Progenitor cell of endocrine pancreas (in vitro differentiated cells): ENCODE measurements at regions not wholly inside any gene's neighbourhood (a gene's known extent, or its start where the extent isn't known, plus 50 kb on each side); places are given as distances from the start of the nearest gene placed in this dataset.

Experiments
- DNase-seq: peaks from one replicate; pipeline ENCODE4 v3.0.0; 2021; ENCODE audit warnings: low spot score; ENCODE audit not compliant: unreplicated experiment
- H3K27ac Mint-ChIP-seq: 2 replicates; pipeline ENCODE4 v1.8.0; 2021; ENCODE audit warnings: mild to moderate bottlenecking, moderate library complexity, mixed read lengths
- H3K27me3 Mint-ChIP-seq: 2 replicates; pipeline ENCODE4 v1.8.0; 2021; ENCODE audit warnings: mixed read lengths
- H3K36me3 Mint-ChIP-seq: 2 replicates; pipeline ENCODE4 v1.8.0; 2022; ENCODE audit warnings: mixed read lengths; ENCODE audit not compliant: insufficient read depth
- H3K4me1 Mint-ChIP-seq: 2 replicates; pipeline ENCODE4 v1.8.0; 2021; ENCODE audit warnings: low read depth, mixed read lengths
- H3K4me3 Mint-ChIP-seq: 2 replicates; pipeline ENCODE4 v1.8.0; 2021; ENCODE audit warnings: low read depth, mild to moderate bottlenecking, moderate library complexity, mixed read lengths
- H3K9me3 Mint-ChIP-seq: 2 replicates; pipeline ENCODE4 v1.8.0; 2021; ENCODE audit warnings: low read depth, mixed read lengths
- TF ChIP-seq, protein P1 (sequence below): fragments of 200-600 bp; sonication (generic); IDR thresholded peaks from one replicate; pipeline ENCODE4 v1.5.0; 2021; ENCODE audit warnings: antibody characterized with exemption, mild to moderate bottlenecking; ENCODE audit not compliant: unreplicated experiment

DNA sequence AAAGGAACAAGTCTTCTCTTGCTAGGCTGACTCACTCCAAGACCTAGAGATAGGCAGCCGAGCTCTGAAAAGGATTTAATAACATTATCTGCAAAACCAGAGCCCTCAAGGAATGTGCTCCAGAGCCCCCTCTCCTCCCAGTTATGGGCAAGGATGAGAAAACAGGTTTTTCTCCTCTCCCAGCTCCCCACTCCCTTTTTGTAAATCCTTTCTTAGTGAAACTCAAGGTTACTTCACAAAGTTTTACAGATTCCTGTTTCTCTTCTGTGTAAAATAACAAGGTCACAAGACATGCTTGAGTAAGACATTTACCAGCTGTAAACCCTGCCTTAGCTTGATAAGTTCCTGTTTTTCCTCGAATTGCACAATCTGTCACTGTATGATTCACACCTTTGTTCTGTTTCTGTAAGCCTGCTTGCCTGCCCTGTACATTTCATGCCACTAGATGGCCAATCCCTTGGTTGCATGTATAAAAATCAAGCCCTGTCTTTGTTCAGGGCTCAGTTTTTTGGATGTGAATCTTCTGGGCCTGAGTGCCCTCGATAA is 489.4 kb downstream of the KCNA4 start:
- Mint-ChIP-seq H3K9me3 (peaks cover 13% of the 10 kb centered on the region), H3K4me3 (no peak overlapping the region), H3K27ac (no peak overlapping the region), H3K36me3 (no peaks in the 10 kb centered on the region), H3K4me1 (no peaks in the 10 kb centered on the region), H3K27me3 (no peaks in the 10 kb centered on the region)
- TF ChIP-seq, protein P1, sequence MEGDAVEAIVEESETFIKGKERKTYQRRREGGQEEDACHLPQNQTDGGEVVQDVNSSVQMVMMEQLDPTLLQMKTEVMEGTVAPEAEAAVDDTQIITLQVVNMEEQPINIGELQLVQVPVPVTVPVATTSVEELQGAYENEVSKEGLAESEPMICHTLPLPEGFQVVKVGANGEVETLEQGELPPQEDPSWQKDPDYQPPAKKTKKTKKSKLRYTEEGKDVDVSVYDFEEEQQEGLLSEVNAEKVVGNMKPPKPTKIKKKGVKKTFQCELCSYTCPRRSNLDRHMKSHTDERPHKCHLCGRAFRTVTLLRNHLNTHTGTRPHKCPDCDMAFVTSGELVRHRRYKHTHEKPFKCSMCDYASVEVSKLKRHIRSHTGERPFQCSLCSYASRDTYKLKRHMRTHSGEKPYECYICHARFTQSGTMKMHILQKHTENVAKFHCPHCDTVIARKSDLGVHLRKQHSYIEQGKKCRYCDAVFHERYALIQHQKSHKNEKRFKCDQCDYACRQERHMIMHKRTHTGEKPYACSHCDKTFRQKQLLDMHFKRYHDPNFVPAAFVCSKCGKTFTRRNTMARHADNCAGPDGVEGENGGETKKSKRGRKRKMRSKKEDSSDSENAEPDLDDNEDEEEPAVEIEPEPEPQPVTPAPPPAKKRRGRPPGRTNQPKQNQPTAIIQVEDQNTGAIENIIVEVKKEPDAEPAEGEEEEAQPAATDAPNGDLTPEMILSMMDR, result peak; percentile 41
- DNase-seq, result no peak

GRCh38 chr11:29518389-29519174 is 498.2 kb downstream of the KCNA4 start:
- Mint-ChIP-seq H3K9me3 (peaks cover 24% of the 10 kb centered on the region), H3K36me3 (peaks cover 2% of the 10 kb centered on the region), H3K27ac (no peak overlapping the region), H3K4me1 (no peaks in the 10 kb centered on the region), H3K27me3 (no peaks in the 10 kb centered on the region), H3K4me3 (no peak overlapping the region)
- DNase-seq, result no peak
- TF ChIP-seq, protein P1, result no peak

DNA sequence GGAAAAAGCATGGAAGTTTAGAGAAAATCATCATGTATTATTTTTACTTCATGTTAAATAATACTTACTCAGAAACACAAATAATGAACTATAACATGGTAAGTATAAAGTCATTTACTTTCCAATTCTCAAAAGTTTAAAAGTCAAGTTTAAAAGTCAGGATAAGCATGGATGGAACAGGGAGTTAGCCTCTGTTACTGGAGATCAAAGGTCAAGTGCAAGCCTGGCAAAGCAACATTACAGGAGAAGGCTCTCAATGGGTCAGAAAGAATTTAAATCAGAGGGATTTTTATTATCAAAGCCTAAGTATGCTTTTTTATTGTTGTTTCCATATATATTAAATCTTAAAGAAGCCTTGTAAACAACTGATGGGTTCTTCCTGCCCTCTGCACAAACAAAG is 505.4 kb downstream of the KCNA4 start:
- Mint-ChIP-seq H3K27me3 (no peaks in the 10 kb centered on the region), H3K4me3 (no peak overlapping the region), H3K4me1 (no peaks in the 10 kb centered on the region), H3K36me3 (no peaks in the 10 kb centered on the region), H3K27ac (no peak overlapping the region), H3K9me3 (no peaks in the 10 kb centered on the region)
- TF ChIP-seq, protein P1, result no peak
- DNase-seq, result no peak

DNA sequence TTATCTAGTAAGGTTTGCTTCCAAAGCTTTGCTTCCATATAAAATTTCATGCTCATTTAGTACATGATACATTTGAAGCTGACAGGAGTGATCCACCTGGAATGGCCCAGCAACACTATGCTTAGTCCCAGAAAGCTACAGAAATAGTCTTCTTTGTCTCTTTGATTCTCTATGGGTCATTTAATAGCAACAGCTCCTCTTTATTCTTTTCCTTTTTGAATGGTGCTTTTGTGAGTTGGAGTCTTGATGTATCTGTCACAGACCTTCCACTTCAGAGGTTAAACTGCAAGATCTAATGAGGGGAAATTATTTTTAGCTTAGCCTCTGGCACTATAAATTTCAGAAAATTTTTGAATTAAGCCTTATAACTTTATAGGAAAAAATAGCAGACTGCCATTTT is 509.5 kb downstream of the KCNA4 start:
- Mint-ChIP-seq H3K27ac (no peak overlapping the region), H3K9me3 (no peaks in the 10 kb centered on the region), H3K4me1 (no peaks in the 10 kb centered on the region), H3K27me3 (no peaks in the 10 kb centered on the region), H3K36me3 (no peaks in the 10 kb centered on the region), H3K4me3 (no peak overlapping the region)
- DNase-seq, result no peak
- TF ChIP-seq, protein P1, result no peak

DNA sequence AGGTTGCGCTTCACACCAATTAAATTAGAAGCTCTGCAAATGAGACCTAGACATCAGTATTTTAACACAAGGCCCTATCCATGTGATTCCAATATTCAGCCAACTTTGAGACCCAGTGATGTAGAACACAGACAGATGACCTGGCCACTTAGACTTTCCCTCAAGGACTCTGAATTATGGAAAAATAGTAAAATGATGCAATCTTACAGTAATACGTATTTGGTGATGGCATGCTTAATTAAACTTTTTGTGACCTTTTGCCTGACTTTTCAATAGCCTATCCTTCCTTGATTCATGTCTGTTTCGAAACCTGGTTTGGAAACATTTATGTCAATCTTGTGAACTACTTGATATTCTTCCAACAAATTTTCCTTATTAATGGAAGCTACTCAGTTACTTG is 521.2 kb downstream of the KCNA4 start:
- Mint-ChIP-seq H3K27ac (no peak overlapping the region), H3K4me3 (no peak overlapping the region), H3K27me3 (no peaks in the 10 kb centered on the region), H3K36me3 (no peaks in the 10 kb centered on the region), H3K9me3 (no peaks in the 10 kb centered on the region), H3K4me1 (no peaks in the 10 kb centered on the region)
- TF ChIP-seq, protein P1, result no peak
- DNase-seq, result no peak
